GM19397 (cell line): ENCODE measurements at regions not wholly inside any gene's neighbourhood (a gene's known extent, or its start where the extent isn't known, plus 50 kb on each side); places are given as distances from the start of the nearest gene placed in this dataset.
"Not testable (repeated sequence)": the region's sequence is repeated elsewhere in the genome, so short reads cannot be mapped to it uniquely, and the experiment has no call there.

Experiments
- ATAC-seq: cut with Tn5 transposase; IDR thresholded peaks from one replicate; pipeline ENCODE4 v1.9.1; 2021; ENCODE audit warnings: mild to moderate bottlenecking, moderate library complexity; ENCODE audit not compliant: unreplicated experiment

DNA sequence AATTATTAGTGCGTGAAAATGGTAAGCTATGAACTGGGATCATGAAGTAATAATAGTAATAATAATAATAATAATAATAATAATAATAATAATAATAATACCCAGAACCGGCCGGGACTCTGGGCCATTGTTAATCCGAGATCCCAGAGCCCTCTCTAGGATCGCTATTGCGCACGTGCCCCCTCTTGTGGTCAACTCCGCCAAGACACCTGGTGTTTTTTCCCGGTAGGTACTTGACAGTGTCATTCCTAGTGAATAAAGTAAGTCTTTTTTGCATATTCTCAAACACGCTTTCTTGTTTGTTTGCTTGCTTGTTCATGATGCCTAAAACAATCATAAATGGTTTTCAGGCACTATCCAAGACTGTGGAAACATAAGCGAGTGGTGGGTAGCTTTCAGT, 513.7 kb downstream of the RPIA start:
- peak; percentile 66 for ATAC-seq

DNA sequence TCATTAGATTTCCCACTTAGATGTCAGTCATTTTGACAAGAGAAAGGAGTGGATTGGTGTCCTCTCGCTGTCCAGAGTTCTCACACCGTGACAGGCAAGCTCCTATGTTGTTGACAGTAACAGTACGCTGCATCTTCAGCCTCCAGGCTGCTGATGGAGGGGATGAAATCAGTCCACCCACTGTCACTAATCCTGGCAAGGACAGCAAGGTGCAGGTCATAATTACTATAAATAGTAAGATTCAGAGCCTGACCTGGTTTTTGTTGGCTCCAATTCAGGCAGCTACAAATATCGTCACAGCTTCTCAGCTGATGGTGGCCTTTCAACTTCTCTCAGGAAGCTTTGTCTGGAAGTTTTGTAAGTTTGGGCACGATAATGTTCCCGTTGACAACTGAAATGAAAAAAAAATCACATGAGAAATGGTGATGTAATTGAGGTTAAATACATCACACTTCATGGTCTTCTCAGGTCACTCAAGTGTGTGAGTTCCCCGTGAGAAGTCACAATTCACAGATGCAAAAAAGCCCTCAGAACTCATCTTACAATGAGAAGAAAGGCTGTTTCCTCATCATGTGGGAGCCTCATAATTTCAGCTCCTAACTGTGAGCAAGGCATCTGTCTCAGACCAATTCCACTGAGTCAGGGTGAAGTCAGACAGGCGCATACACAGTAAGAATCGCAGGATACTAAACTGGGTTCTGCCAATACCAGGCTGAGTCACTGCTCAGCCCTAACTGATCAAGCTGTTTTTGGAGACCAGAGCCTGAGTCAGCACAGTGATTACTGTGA, 516.9 kb downstream of the RPIA start:
- not testable (repeated sequence) for ATAC-seq

DNA sequence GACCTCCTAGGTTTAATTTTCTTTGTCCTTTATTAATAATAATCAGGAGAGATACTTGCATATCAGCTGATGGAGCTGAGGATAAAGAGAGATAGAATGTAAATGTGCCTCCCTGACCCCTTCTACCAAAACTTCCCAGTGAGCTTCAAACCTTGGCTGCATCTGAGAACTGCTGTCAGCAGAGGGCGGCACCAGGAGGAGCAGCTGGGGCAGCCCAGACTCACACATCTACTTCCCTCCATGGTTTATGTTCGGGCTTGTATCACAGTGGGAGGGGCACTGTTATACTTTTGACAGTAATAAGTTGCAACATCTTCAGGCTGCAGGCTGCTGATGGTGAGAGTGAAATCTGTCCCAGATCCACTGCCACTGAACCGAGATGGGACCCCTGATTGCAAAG, 521.7 kb downstream of the RPIA start:
- peak; percentile 51 for ATAC-seq

DNA sequence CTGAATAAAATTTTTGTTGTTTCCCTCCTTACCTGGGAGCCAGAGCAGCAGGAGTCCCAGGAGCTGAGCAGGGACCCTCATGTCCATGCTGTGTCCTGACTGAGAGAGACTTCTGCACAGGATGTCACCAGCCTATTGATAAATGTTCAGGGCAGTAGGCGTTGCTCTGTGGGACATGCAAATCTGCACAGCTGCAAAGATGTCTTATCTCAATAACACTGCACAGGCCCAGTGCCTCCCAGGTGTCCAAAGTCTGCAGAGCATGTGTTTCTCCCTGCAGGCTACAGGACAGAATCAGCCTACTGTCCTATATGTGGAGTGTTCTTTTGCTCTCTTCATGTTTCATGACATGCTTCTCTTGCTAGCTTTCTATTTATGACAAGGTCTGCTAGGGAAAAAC, 522.3 kb downstream of the RPIA start:
- ATAC-seq, result peak; percentile 85

DNA sequence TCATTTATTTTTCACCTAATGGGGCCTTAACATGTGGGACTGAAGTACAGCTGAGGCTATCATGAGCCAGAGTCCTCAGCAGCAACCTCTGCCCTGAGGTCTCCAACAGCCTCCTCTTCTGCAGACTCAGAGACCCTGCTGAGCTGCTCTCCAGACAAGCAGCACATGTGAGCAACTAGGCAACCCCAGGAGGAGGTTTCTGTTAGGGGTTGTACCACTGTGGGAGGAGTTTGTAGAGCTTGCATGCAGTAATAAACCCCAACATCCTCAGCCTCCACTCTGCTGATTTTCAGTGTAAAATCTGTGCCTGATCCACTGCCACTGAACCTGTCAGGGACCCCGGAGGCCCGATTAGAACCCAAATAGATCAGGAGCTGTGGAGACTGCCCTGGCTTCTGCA, 530.0 kb downstream of the RPIA start:
- not testable (repeated sequence) for ATAC-seq

DNA sequence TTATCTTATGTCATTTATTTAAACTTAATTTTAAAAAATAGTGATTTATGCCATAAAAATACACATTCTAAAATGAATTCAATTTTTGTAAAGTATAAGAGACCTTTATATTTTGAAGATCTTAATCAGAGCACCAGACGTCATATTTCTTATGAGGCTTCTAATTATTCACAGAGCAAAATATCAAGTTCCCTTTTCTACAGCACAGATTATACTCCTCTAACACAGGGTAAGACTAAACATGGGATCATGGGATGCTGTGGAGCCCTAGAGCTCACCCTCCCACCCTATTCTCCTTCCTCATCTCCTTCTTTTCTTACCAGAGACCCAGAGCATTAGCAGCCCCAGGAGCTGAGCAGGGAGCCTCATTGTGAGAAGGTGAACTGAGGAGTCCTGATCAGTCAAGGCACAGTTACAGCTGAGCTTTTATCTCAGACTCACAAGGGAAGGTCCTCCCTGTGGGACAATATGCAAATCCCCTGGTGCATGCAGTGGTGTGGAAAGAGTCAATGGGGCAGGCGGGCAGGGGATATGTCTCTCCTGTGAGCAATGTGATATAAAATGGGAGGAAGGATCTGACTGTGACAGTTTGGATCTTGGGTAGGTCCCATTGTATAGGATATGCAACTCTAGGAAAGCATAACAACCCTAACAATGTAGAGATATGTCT, 530.7 kb downstream of the RPIA start:
- ATAC-seq, result not testable (repeated sequence)

DNA sequence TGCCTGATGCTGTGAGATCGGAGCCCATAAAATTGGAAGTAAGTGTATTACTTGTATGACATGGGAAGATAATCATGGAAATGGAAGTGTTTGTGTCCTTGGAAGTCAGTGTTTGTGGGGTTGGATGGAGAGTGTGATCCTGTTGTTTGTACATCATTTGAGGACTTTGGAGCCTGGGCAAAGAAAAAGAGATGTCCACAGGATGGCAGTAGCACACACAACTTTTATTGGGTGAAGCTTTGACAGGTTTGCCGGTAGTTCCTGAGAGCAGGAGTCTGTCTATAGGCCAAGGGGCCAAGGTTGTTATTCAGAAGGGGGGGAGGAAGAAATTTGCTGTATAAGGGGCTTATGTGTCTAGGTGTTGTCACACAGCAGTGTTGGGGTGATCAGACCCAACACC, 533.3 kb downstream of the RPIA start:
- ATAC-seq, result not testable (repeated sequence)

DNA sequence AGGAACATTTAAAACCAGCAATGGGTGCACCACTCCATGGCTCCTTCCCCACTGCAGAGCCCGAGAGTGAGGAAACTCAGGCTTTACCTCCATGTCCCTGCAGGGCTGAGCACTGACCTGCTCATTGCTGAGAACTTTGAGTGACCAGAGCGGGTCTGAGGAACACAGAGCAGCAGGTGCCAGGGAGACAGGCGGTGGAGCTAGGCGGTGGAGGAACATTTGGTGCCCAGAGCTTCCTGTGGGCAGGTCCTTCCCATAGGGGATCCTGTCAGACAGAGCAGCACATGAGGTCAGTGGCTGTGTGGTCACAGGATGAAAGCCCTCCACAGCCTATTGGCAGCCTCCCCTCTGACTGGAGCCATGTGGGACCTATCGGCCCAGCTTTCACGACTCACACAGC, 538.5 kb downstream of the RPIA start:
- not testable (repeated sequence) for ATAC-seq

DNA sequence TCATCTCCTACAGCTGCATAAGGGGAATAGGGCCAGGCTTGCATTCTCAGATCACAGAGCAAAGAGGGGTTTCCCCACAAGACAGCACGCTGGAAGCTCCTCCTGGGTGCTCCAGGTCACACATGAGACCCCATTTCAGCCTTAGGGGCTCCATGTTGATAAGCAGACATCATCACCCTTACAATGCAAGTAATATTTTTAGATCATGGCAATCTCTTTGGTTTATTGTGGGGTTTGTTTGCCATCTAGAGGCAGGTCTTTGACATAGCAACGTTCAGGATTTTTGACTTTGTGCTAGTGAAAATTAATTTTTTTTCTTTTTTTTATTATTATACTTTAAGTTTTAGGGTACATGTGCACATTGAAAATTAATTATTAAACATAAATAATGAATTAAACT, 539.8 kb downstream of the RPIA start:
- not testable (repeated sequence) for ATAC-seq

DNA sequence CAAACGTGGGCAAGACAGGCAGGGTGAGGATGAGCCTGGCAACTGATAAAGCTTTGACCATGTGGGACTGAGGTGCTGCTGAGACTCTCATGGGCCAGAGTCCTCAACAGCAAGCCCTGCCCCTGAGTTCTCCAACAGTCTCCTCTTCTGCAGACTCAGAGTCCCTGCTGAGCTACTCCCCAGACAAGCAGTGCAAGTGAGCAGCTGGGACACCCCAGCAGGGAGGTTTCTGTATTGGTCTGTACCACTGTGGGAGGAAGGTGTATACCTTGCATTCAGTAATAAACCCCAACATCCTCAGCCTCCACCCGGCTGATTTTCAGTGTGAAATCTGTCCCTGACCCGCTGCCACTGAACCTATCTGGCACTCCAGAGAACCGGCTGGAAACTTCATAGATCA, 542.5 kb downstream of the RPIA start:
- ATAC-seq, result not testable (repeated sequence)

DNA sequence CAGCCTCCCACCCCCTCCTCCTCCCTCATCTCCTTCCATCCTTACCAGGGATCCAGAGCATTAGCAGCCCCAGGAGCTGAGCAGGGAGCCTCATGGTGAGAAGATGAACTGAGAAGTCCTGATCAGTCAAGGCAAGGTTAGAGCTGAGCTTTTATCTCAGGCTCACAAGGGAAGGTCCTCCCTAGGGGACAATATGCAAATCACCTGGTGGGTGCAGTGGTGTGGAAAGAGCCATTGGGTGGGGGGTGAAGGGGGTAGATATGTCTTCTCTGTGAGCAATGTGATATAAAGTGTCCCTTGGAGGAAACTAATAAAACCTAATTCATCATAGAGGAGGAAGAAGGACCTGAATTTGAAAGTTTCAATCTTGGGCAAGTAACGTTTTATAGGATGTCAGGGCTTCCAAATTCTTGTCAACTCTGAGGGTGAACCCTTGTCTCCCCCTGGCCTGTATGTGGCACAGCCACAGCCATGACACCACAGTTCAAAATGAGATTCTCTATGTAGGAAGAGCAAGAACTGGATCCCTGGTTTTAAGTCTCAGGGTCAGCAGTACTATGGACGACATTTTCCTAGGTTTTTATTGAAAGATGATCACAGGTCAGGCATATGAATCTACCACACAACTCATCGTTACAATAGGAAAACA, 543.5 kb downstream of the RPIA start:
- ATAC-seq, result not testable (repeated sequence)

DNA sequence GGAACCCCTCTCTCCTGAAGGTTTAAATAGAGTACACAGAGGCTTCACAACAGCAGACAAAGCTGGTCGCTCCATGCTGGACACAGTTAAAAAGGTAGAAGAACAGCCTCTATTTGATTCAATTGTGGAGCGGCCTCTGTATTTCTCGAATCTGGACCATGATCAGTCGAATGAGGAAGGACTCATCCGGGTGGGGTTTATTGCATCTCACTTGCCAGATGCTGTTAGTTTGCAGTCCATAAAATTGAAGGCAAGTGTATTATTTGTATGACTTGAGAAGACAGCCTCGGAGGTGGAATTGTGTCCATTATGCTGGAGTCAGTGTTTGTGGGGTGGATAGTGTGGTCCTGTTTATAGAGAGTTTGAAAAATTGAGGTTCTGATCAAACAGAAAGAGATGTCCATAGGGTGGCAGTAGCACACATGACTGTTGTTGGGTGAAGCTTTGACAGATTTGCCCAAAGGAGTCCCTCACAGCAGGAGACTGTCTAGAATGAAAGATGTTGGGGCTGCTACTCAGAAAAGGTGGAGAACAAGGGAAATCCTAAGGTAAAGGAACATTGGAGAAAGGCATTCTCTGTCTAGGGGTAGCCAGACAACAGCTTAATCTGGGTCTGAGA, 545.5 kb downstream of the RPIA start:
- ATAC-seq, result not testable (repeated sequence)

DNA sequence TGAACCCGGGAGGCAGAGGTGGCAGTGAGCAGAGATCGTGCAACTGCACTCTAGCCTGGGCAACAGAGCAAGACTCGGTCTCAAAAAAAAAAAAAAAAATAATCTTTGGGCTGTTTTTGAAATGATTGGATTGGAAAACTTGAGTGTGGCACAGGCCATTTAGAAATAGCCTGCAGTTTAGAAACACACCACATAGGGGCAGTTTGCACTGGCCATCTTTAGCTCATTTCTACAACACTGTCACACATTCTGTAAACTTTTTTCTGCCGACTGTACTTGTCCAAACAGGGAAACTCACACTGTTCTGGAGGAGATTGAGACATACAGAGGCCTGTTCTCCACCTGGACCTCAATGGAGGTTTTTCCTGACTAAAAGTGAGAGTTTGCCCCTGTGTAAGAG, 546.3 kb downstream of the RPIA start:
- ATAC-seq, result not testable (repeated sequence)

DNA sequence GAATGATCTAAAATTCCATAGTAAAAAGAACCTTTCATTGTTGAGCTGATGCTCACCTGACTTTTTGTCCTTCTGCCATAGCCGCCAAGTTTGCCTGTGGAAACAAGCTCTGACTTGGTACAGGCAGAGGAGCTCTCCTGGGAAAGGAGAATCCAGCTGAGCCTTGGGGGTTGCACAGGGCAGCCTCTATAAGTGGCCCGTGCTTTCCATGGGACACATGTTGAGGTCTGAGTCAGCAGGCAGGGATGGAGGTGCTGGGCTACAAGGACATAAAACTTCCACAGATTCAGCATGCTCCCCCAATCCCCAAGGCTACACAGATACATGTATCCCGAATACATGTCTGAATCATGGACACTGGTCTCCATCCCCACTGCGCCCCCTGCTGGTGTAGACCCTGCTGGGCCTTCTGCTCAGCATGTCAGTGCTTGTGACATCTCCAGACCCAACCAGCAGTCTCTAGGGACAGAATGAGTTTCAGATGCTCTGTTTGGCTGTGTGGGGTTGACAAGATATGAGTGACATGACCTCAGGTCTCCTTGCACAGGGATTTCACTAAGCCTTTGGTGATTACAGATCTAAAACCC, 551.7 kb downstream of the RPIA start:
- ATAC-seq, result peak; percentile 90

DNA sequence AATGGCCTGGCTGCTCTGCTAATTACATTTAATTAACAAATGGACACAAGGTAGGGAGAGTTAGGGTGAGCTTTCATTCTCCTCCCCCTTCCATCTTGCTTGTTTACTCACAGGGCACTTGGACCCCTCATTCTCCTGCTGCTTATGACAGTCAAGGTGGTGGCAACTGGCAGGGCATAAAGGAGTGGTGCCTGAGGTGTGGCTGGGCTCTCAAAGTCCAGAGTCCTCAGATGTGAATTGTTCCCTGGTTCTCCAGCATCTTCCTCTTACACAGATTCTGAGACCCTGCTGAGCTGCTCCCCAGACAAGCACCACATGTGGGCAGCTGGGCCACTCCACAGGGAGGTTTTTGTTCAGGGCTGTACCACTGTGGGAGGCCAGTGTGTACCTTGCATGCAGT, 552.9 kb downstream of the RPIA start:
- ATAC-seq, result not testable (repeated sequence)

DNA sequence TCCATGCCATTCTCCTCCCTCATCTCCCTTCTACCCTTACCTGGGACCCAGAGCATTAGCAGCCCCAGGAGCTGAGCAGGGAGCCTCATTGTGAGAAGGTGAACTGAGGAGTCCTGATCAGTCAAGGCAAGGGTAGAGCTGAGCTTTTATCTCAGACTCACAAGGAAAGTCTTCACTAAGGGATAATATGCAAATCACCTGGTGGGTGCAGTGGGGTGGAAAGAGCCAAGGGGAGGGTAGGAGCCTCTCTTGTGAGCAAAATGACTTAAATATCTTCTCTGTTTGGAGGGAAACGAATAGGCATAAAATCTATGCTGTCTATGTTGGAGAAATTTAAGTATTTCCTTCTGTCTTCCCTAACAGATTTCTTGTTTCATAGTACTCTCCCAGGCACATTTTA, 554.0 kb downstream of the RPIA start:
- not testable (repeated sequence) for ATAC-seq

DNA sequence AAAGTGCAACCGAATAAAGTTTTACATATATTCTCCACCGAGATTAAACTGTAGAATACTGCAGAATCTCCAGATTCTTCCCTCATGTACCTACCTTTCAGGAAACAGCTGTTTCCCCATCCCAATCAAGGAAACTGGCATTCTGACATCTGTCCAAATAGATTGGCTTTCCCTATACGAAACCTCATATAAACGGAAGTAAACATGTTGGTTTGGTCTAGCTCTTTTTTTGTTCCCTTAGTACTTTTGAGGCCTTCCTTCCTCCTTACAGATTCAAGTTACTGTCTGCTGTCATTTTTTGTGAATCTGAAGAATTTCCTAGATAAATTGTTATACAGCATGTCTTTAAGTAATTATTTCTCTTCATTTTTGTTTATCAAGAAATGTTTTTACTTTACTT, 554.6 kb downstream of the RPIA start:
- ATAC-seq, result not testable (repeated sequence)

DNA sequence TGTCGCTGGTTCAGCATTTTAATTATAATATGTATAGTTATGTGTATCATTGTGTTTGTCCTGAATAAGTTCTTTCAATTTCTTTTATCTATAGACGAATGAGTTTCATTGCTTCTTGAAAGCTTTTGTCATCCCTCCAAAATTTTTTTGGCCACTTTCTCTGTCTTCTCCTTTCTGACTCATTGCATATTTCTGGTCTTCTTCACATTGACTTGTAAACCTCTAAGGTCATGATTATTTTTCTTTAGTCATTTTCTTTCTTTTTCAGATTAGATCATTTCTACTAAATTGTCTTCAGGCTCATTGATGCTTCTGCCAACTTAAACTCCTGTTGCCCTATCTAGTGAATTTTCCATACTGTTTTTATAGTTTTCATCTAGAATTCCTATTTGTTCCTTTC, 555.1 kb downstream of the RPIA start:
- not testable (repeated sequence) for ATAC-seq

DNA sequence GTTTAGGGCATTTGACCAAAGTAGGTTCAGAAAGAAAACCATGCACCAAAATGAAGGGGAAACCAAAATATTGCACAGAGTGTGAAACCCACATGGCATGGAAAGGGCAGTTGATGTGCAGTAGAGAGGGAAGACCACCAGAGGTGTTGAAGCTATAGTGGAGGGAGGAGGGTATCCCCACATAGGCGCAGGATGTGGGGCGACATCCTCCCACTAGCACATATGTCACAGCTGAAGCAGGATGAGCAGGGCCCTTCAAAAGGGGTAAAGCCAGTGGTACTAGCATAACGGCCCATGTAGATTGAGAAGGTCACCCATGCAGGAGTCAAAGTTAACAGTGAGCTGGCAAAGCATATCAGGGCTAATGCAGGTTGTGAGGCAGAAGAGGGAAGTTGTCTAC, 563.5 kb downstream of the RPIA start:
- not testable (repeated sequence) for ATAC-seq

DNA sequence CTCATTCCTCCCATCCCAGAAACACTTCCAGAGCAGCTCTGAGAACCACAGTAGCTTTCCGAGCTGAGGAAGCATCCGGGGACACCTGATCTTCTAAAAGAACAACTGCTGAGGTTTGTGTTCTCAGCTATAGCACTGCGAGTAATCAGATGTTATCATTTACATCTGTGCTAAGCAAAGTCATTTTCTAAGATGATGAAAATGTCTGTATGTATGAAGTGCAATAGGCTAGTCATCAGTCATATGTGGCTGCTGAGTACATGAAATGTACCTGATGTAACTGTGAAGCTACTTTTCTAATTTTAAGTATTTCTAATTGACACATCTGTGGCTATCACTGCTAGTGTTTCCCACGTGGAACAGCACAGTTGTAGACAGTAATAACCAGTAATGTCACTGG, 582.0 kb downstream of the RPIA start:
- not testable (repeated sequence) for ATAC-seq

DNA sequence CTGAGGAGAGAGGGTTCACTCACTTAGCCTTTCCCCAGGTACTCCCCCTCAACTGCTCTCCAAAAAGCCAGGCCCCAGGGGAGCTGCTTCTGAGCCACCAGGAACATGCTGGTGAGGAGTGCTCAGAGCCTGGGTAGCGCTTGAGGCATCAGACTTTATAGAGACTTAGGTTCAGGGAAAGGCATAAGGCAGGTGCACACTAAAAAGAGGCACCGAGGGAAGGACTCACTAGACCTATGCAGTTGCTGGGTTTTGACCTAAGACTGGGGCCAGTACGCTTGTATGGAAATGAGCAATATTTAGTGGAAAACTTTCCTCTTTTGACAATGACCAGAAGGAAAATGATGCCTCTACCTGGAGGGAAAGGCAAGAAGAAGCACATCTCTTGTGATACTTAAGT, 589.1 kb downstream of the RPIA start:
- not testable (repeated sequence) for ATAC-seq
